MM.1S (cell line): ENCODE measurements at regions not wholly inside any gene's neighbourhood (a gene's known extent, or its start where the extent isn't known, plus 50 kb on each side); places are given as distances from the start of the nearest gene placed in this dataset.

Experiments
- DNase-seq: peaks from one replicate; pipeline ENCODE4 v3.0.0-alpha.2; 2015
- H2AFZ ChIP-seq: fragments of 300-600 bp; sonication (generic); 2 replicates; pipeline ENCODE4 v1.6.0; 2016; ENCODE audit warnings: antibody characterized with exemption, low read length
- H3F3A ChIP-seq: fragments of 300-600 bp; sonication (generic); 2 replicates; pipeline ENCODE4 v1.6.1; 2016; ENCODE audit warnings: mild to moderate bottlenecking, antibody characterized with exemption, low read length, moderate library complexity, mixed read lengths; ENCODE audit not compliant: insufficient read depth
- H3K27ac ChIP-seq: fragments of 300-600 bp; sonication (generic); 2 replicates; pipeline ENCODE4 v1.5.1; 2016; ENCODE audit warnings: mild to moderate bottlenecking, low read length
- H3K27me3 ChIP-seq: fragments of 300-600 bp; sonication (generic); replicated peaks from 2 replicates; pipeline ENCODE4 v1.6.0; 2016; ENCODE audit warnings: low read length; ENCODE audit not compliant: insufficient read depth
- H3K36me3 ChIP-seq: fragments of 300-600 bp; sonication (generic); replicated peaks from 2 replicates; pipeline ENCODE4 v1.6.1; 2016; ENCODE audit warnings: mild to moderate bottlenecking, low read length, mixed read lengths; ENCODE audit not compliant: insufficient read depth
- H3K4me1 ChIP-seq: fragments of 300-600 bp; sonication (generic); 2 replicates; pipeline ENCODE4 v1.6.1; 2016; ENCODE audit warnings: low read length, mixed read lengths
- H3K4me2 ChIP-seq: fragments of 300-600 bp; sonication (generic); 2 replicates; pipeline ENCODE4 v1.6.0; 2016; ENCODE audit warnings: low read depth, low read length
- H3K4me3 ChIP-seq: fragments of 300-600 bp; sonication (generic); 2 replicates; pipeline ENCODE4 v1.5.1; 2016; ENCODE audit warnings: low read length, mixed read lengths
- H3K79me2 ChIP-seq: fragments of 300-600 bp; sonication (generic); 2 replicates; pipeline ENCODE4 v1.6.1; 2016; ENCODE audit warnings: mixed run types, low read length, mixed read lengths
- H3K9ac ChIP-seq: fragments of 300-600 bp; sonication (generic); 2 replicates; pipeline ENCODE4 v1.6.1; 2016; ENCODE audit warnings: low read length, mixed read lengths
- H3K9me2 ChIP-seq: fragments of 300-600 bp; sonication (generic); replicated peaks from 2 replicates; pipeline ENCODE4 v1.6.1; 2016; ENCODE audit warnings: mild to moderate bottlenecking, low read length, mixed read lengths; ENCODE audit not compliant: insufficient read depth
- H3K9me3 ChIP-seq: fragments of 300-600 bp; sonication (generic); replicated peaks from 2 replicates; pipeline ENCODE4 v1.6.1; 2016; ENCODE audit warnings: mild to moderate bottlenecking, low read length, mixed read lengths; ENCODE audit not compliant: insufficient read depth
- H4K20me1 ChIP-seq: fragments of 300-600 bp; sonication (generic); 2 replicates; pipeline ENCODE4 v1.6.1; 2016; ENCODE audit warnings: mild to moderate bottlenecking, low read length, moderate library complexity, mixed read lengths; ENCODE audit not compliant: insufficient read depth
- EZH2 ChIP-seq: fragments of 300-600 bp; sonication (generic); optimal IDR thresholded peaks from 2 replicates; pipeline ENCODE3; 2017; ENCODE audit warnings: low read depth, mild to moderate bottlenecking, antibody characterized with exemption, low read length, mixed read lengths
- EZH2phosphoT487 ChIP-seq: fragments of 300-600 bp; sonication (generic); IDR thresholded peaks from 2 replicates; pipeline ENCODE4 v1.6.1; 2018; ENCODE audit warnings: antibody characterized with exemption, low read length
- TF ChIP-seq, protein P1 (sequence below): fragments of 300-600 bp; sonication (generic); IDR thresholded peaks from 2 replicates; pipeline ENCODE4 v1.5.1; 2016; ENCODE audit warnings: antibody characterized with exemption, low read length, mixed read lengths

DNA sequence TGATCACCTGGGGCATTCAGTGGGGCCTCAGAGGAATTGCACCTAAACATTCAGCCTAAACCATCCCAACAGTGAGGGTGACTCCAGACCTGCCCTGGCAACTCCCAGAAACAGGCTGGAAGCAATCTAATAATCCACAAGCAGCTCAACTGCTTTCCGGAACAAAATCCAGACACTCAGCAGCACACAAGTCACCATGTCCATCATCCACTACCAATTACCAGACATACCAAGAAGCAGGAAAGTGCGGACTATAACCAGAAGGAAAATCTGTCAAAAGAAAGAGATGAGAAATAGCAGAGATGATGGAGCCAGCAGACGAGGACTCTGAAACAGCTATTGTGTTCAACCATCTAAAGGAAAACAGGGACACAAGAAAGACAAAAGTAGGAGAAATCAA, 342.6 kb upstream of the ZMIZ1 start:
- Histone ChIP-seq H2AFZ (no peak overlapping the region), H3K27me3 (no peaks in the 10 kb centered on the region), H3F3A (no peaks in the 10 kb centered on the region), H3K4me1 (no peaks in the 10 kb centered on the region), H3K27ac (no peak overlapping the region), H4K20me1 (no peaks in the 10 kb centered on the region), H3K9me2 (no peaks in the 10 kb centered on the region), H3K4me3 (no peak overlapping the region), H3K9ac (no peak overlapping the region), H3K79me2 (no peaks in the 10 kb centered on the region), H3K4me2 (no peak overlapping the region), H3K9me3 (no peaks in the 10 kb centered on the region), H3K36me3 (no peaks in the 10 kb centered on the region)
- DNase-seq = no peak
- TF ChIP-seq, protein P1, sequence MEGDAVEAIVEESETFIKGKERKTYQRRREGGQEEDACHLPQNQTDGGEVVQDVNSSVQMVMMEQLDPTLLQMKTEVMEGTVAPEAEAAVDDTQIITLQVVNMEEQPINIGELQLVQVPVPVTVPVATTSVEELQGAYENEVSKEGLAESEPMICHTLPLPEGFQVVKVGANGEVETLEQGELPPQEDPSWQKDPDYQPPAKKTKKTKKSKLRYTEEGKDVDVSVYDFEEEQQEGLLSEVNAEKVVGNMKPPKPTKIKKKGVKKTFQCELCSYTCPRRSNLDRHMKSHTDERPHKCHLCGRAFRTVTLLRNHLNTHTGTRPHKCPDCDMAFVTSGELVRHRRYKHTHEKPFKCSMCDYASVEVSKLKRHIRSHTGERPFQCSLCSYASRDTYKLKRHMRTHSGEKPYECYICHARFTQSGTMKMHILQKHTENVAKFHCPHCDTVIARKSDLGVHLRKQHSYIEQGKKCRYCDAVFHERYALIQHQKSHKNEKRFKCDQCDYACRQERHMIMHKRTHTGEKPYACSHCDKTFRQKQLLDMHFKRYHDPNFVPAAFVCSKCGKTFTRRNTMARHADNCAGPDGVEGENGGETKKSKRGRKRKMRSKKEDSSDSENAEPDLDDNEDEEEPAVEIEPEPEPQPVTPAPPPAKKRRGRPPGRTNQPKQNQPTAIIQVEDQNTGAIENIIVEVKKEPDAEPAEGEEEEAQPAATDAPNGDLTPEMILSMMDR = no peak
- no peak for TF ChIP-seq EZH2
- no peak for TF ChIP-seq EZH2phosphoT487

DNA sequence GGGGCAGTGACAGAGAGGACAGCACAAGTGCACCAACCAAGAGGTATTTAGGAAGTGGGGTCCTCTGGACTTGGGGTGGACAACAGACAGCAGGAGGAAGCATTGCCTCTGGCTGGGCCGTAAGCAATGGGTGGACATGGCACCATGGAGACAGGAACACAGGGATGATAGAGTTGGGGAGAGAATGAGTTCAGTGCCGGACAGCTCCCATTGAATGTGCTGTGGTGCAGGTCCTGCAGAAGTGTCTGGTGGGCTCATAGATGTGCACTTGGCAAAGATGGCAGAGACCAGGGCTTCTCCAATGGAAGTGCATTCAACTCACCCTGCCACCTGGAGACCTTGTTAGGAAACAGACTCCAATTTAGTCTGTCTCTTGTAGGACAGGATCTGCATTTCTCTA, 341.5 kb upstream of the ZMIZ1 start:
- DNase-seq = no peak
- H3K4me3 ChIP-seq = no peak overlapping the region
- no peaks in the 10 kb centered on the region for H3K79me2 ChIP-seq
- no peaks in the 10 kb centered on the region for H3K4me1 ChIP-seq
- no peaks in the 10 kb centered on the region for H3F3A ChIP-seq
- no peaks in the 10 kb centered on the region for H3K9me3 ChIP-seq
- TF ChIP-seq EZH2 = no peak
- H2AFZ ChIP-seq = no peak overlapping the region
- no peak overlapping the region for H3K4me2 ChIP-seq
- no peaks in the 10 kb centered on the region for H3K27me3 ChIP-seq
- H3K27ac ChIP-seq = no peak overlapping the region
- no peaks in the 10 kb centered on the region for H3K9me2 ChIP-seq
- H3K36me3 ChIP-seq = no peaks in the 10 kb centered on the region
- no peak overlapping the region for H3K9ac ChIP-seq
- no peaks in the 10 kb centered on the region for H4K20me1 ChIP-seq

DNA sequence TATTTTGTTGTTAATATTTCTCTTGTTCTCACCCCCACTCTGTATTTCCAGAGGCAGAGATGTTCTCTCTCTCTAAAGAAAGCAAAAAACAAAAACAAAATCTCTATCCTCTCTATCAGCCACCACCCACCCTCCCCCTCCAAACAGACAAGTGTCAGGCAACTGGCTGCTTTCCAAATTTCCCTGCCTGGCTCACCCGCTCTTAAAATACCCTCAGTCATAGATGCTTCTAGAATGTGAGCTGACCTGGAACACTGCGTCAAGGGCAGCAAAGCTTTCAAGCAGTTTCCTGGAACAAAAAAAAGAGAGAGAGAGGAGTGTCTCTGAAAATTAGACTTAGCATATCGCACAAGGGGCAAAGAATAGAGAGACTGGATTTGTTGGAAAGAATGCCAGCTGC, 341.0 kb upstream of the ZMIZ1 start:
- Histone ChIP-seq H3K9ac (no peak overlapping the region), H3K4me2 (no peak overlapping the region), H3F3A (no peaks in the 10 kb centered on the region), H3K9me2 (no peaks in the 10 kb centered on the region), H3K36me3 (no peaks in the 10 kb centered on the region), H3K4me3 (no peak overlapping the region), H4K20me1 (no peaks in the 10 kb centered on the region), H3K4me1 (no peaks in the 10 kb centered on the region), H2AFZ (no peak overlapping the region), H3K79me2 (no peaks in the 10 kb centered on the region), H3K27ac (no peak overlapping the region), H3K9me3 (no peaks in the 10 kb centered on the region), H3K27me3 (no peaks in the 10 kb centered on the region)
- no peak for TF ChIP-seq EZH2
- TF ChIP-seq, protein P1 = no peak
- no peak for TF ChIP-seq EZH2phosphoT487
- DNase-seq = no peak

DNA sequence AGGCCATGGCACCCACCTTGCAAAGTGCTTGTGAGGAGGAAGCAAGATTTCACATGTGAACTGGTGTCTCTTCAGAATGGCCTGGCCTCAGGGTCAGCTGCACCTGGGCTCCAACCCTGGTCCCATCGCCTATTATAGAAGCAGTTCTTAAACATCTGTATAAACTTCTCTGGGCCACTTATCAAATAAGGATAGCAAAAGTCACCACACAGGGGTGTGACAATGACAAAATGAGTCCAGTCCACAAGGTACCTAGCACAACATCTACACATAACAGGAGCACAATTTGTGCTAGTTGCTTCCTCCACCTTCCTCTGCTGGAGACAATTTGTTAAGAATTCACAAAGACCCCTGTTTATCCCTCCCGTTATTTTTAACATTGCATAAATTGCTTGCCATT, 340.6 kb upstream of the ZMIZ1 start:
- no peak overlapping the region for H3K9ac ChIP-seq
- no peak for DNase-seq
- H3K4me2 ChIP-seq = no peak overlapping the region
- H3K27ac ChIP-seq = no peak overlapping the region
- H3K79me2 ChIP-seq = no peaks in the 10 kb centered on the region
- no peaks in the 10 kb centered on the region for H4K20me1 ChIP-seq
- no peaks in the 10 kb centered on the region for H3K9me2 ChIP-seq
- no peak overlapping the region for H2AFZ ChIP-seq
- no peaks in the 10 kb centered on the region for H3K27me3 ChIP-seq
- H3K36me3 ChIP-seq = no peaks in the 10 kb centered on the region
- no peaks in the 10 kb centered on the region for H3K9me3 ChIP-seq
- no peak overlapping the region for H3K4me3 ChIP-seq
- no peak for TF ChIP-seq EZH2
- no peak for TF ChIP-seq EZH2phosphoT487
- TF ChIP-seq, protein P1 = no peak
- H3F3A ChIP-seq = no peaks in the 10 kb centered on the region
- H3K4me1 ChIP-seq = no peaks in the 10 kb centered on the region
